Glomerular endothelial cell (primary cell): ENCODE measurements at regions not wholly inside any gene's neighbourhood (a gene's known extent, or its start where the extent isn't known, plus 50 kb on each side); places are given as distances from the start of the nearest gene placed in this dataset.

Experiments
- DNase-seq: peaks from one replicate; pipeline ENCODE4 v3.0.0-alpha.2; 2011; ENCODE audit warnings: low read depth, low spot score; ENCODE audit errors: extremely low read depth

DNA sequence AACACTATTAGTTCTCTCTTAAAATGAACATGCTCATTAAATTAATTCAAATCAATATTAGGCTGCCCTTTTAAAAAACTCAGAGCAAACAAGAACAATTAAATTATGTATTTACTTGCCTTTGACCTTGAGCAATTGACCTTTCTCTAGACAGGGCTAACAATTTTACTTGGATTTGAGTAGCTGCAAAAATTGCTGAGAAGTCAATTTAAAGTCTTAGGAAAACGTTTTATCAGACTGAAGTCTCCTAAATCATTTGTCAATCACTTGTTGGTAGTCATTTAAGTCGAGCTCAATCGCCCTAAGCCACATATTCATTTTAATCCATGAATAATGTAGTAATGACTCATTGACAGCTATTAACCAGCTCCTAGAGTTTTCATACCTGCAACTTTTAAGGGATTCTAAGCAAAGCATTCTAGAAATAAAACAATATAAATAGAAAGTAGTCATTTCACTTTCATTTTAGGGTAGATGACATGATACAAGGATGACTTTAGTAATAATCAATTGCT lies 84.9 kb upstream of the SEC61G start:
- DNase-seq: no peak

DNA sequence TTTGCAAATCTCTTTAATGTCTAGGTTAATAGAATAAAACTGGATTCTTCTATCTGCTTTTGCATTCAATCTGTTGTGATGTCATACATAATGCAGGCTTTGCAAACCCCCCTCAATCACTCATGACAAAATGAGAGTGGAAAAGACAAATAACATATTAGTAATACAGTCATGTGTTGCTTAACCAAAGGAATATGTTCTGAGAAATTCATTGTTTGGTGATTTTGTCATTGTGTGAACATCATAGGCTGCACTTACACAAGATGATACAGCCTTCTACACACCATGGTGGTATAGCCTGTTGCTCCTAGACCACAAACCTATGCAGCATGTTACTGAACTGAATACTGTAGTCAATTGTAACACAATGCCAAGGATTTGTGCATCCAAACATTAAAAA lies 87.3 kb upstream of the SEC61G start:
- no peak for DNase-seq

DNA sequence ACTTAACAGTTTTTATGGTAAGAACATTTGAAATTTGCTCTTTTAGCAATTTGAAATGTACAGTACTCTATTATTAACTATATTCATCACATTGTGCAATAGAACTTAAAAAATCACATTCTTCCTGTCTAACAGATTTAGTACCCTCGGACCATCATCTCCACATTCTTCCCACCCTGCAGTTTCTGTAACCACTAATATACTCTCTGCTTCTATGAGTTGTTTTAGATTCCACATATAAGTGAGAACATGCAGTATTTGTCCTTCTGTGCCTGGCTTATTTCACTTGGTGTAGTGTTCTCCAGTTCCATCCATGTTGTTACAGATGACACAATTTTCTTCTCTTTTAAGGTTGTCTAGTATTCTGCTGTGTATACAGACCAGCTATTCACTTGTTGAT lies 88.9 kb upstream of the SEC61G start:
- no peak for DNase-seq

DNA sequence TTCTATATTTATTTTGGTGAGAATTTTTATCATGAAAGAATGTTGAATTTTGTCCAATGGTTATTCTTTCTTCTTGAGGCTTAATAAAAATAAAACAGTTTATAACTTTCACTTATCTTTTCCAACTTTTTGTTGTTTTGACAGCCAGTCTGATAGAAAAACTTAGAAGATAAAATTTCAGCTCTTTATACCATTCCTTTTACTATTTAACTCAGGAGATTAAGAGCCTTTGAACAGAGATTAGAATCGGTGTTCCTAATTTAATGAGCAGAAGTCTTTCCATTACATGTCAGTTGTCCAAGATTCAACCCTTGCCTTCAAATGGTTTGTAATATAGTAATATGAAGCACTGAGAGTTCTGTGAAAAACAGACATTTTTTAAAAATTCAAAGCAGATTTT lies 97.8 kb upstream of the SEC61G start:
- DNase-seq: no peak

DNA sequence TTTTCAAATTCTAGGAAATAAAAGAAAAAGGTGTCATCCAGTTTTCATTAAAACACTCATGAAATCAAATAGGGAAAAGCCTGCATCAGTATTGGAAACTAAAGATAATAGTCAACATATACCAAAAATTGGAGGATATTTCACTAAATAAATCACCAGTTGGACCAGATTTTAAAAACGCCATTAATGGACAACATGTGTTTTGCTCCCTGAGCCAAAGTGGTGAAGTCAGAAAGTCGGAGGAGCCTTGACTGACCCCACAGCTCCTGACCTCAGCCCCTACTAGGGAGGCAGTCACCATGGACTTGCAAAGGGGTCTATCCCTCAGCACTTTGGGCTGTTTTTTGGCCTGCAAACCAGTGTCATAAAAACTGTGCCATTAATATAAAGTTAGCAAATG lies 98.3 kb upstream of the SEC61G start:
- no peak for DNase-seq

DNA sequence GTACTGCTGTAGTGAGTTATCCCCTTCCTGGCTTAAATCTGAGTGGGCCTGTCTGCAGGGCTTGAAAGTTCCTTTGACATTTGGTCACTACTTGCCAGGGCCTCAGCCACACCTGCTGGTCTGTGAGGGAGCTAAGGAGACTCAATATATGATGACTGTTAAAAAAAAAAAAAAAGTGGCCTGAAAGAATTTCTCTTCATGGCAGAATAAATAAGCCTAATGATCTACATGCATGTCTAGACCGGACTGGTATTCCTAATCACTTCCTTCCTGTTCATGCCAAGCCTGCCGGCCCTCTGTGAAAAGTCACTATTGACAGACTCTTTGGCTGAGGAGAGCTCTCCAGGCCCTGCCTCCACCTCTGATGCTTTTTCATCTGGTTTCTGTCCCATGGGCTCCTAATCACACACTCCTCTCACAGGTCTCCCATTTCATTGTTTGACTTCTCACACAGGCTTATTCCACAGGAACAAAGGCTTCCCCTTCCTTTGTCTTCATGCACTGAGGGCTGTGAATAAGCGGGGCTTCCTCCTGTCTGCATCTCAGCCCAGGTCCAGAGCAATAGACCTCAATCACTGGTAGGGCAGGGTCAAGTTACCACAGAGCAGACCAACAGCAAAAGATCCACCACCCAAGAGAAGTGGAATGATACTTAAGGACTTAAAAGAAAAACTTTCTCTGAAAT lies 99.1 kb upstream of the SEC61G start:
- no peak for DNase-seq

DNA sequence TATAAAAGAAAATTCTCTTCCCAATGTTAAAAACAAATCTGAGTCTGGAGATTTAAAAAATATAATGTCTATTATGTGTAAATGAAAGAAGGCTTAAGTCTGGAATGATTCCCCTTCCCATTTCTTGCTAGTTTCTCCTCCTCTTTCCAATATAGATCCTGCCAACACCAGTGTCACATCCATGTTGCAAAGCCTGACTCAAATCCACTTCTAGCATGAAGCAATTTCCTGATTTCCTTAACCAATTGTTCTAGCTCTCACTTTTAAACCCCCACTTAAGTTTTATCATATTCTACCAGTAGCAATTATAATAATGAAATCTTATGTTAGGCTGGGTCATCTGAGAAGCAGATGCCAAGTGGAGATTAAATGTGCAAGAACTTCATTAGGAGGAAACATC lies 100.1 kb upstream of the SEC61G start:
- no peak for DNase-seq

DNA sequence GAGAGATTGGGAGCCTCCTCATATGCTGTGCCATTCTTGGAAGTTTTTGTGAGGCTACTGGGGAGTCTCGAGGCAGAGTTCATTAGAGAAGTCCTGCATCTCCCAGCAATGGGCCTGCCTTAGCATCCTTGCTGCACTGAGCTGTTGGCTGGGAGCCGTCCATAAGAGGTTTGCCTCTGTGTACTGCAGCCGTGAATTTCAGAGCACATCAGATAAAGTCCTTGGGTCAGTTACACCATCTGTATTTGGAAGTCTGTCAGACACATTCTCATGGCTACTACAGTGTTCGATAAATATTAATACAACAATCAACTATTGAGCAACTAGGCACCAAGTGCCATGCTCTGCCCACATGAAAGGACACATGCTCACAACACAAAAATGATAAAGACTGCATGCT lies 100.5 kb upstream of the SEC61G start:
- DNase-seq: no peak

DNA sequence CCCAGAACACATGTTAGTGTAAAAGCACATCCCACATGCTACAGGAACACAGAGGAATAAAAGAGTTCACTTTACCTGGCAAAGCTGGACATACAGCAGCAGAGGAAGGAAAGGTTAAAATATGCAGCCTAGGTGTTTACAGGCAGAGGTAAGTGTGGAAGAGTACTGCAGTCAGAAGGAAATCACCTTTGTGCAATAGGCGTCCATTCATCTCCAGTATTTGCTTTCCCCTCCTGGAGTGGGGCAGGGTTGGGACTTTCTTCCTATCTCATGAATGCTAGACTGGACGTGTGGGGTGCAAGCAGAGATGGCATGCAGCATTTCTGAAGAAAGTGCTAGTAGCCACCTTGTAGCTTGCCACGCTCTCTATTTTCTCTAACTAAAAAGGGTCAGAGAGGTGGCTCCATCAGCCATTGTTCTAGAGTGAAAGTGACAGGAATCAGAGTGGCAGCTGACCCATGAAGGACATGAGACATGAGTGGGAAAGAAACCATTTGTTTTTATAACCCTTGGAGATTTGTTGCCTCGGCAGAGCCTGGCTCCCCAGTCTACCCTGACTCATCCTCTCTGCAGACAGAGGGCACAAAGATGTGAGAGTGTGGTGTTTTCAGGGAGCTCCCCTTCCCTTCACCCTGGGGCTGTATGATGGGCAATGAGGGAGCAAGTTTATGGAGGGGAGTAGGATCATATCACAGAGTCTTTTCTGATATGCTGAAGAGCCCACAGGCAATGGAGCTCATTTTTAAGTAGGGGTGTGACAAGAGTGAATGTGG lies 101.2 kb upstream of the SEC61G start:
- DNase-seq: no peak

DNA sequence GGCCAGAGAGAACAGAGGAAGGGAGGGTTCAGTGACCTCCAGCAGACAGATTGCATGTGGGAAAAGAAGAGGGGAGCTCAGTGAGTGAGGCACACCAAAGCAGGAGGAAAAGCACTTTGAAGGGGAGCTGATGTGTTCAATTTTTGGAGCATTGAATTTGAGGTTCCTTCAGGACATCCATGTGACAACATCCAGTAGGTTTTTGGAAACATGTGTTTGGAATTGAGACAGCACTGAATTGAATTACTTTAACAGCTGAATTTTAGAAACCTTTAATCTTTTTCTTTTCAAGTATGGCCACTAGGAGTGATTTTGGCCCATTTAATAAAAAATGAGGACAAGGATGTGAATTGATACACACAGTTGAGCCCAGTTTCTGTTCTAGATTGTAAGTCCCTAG lies 101.8 kb upstream of the SEC61G start:
- no peak for DNase-seq

DNA sequence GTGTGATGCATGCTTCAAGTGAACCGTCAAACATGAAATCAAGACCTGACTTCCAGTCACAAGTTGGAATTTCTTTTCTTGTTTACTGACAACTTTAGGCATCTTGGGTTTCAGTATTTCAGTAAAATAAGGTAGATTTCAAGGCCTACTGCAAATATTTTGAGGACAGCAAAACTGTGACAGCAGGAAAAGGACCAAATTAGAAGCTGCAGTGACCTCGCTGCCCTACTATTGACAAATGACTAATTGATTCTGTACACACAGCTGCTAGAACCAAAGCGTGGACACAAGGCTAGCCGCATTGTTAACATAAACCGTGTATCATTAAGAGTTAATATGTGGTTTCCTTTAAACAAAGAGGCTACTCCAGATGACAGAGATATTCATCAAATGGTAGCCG lies 105.7 kb upstream of the SEC61G start:
- DNase-seq: no peak

DNA sequence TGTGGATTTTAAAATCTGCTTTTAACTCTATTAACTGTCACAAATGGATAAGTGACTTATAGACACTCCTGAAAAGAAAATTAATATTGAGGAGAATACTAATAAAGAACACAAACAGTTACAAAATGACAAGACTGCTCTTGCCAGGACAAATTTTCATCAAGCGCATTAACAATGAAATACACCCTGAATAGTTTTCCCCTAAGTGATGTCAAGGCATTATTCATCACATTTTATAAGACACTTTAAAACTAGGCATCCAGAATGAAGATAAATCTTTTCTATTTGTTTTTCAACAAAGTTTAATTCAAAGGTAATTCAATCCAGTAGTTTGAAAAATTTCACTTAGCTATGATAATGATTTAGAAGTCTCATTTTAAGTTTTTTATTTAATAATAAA lies 110.5 kb upstream of the SEC61G start:
- DNase-seq: no peak

DNA sequence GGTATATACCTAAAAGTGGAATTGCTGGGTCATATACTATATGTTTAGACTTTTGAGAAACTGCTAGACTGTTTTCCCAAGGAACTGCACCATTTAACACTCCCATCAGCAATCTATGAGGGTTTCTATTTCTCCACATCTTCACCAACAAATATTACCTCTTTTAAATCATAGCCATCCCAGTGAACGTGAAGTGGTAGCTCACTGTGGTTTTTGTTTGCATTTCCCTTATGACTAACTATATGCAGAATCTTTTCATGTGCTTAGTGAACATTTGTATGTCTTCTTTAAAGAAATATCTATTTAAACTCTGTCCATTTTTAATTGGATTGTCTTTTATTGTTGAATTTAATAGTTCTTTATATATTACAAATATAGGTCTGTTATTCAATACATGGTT lies 115.8 kb upstream of the SEC61G start:
- no peak for DNase-seq

DNA sequence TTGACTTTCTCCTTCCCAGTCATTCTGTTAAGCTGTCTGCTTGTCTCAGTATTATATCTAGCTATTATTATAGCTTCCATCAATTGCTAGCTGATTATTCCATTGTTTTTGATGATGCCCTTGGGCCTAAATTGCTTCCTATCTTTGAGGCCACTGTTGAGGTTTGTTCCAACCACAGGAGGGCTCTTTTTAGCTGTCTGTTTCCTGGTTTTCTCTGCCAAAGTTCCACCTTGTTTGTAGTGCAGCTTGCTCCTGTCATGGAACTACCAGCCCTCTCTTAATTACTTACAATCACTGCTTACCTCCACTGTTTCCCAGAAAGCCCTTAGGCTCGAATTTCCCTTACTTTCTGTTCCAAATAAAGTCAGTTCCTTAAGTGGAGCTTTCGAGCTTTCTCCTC lies 118.7 kb upstream of the SEC61G start:
- DNase-seq: no peak

DNA sequence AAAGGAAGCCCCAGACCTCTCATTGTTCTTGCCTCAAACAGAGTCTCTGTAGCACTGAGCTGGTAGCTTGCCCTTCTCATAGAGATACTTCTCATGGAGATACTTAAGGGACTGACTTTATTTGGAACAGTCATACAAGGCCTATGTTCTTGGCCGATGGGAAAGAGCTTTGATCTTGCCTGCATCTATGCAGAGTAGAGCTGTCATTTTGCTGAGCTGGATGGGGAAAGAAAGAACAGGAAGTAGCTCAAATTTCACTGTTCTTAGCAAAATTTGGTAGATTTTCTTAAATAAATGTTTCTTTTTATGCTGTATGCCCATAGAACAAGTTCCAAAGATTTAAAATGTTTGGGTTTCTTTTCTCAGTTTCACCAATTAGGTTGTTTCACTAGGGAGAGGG lies 119.3 kb upstream of the SEC61G start:
- DNase-seq: no peak

DNA sequence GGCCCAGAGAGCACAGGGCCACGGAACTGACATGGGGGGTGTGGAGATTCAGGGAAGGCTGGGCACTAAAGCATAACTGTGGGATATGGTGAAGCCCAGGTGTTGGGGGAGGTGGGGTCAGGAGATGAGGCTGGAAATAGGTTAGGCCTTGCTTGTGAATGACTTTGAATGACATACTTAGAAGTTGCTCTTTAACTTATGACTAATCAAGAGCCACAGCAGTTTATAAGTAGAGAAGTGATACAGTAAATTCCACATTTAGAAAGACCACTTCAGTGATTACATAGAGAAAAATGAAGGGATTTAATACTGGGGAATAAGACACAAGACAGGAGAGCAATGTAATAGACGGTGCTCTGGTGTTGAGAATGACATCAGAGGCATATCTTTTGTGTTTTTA lies 120.8 kb upstream of the SEC61G start:
- DNase-seq: no peak

DNA sequence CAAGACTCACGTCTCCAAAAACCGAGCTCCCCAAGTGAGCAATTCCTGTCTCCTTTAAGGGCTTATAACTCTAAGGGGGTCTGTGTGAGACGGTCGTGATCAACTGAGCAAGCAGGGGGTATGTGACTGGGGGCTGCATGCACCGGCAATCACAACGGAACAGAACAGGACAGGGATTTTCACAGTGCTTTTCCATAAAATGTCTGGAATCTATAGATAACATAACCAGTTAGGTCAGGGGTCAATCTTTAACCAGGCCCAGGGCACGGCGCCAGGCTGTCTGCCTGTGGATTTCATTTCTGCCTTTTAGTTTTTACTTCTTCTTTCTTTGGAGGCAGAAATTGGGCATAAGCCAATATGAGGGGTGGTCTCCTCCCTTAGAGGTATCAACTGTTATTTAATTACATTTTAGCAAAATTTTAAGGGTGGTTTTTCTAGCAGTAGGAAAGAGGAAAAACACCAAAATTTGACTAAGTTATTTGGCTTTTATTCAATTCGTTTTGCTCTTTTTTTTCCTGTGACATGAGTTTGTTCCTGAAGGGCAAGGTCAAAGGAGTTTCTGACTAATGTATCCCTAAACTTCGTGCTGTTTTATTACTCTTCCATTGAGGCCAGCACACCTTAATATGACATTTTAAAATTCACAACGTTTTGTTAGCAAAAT lies 121.4 kb upstream of the SEC61G start:
- no peak for DNase-seq

DNA sequence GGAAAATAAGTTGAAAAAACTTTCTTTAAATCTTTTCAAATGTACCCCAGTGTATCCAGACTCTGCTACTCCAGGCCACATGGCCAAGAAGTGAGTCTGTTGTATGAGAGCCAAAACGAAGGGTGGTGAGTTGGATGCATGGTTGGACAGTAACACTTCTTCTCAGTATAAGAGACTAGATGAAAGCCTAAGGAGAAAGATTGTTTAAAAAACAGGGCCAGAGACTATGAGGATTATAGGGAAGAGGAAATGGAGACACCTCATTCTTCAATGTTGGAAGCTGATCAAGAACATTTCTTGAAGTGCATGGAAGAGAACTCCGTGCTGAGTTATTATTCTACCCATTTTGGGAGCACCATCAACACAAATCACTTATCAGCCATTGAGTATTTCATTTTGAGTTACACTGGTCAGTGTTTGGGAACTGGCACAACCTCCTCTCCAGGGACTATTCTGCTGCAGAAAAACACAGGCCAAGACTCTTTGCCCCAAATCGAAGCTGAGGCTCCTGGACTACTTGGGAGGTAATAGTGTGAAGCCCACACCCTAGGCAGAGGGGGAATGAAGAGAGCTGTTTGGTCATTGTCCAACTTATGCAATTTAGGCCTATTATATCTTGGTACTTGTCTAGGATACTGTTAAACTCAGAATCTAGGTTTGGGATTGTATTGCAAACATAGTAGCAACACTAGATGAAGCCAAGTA lies 123.0 kb upstream of the SEC61G start:
- DNase-seq: no peak

DNA sequence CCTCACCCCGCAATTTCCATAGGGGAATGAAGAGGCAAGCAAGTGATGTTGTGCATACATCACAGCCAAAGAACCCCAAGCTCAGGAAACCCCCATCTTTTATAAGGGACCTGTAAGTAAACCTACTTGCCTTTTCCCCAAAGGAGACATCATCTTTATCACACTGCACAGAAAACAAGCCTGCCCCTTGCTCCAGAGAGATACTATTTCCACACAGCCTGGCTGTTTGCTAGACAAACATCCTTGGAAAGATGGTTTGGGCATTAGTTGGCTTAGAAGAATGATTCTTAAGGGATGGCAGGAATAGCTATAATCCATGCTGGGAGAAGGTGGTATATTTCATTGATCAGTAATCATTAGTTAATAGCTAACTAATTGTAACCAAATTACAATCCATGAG lies 123.7 kb upstream of the SEC61G start:
- DNase-seq: no peak

DNA sequence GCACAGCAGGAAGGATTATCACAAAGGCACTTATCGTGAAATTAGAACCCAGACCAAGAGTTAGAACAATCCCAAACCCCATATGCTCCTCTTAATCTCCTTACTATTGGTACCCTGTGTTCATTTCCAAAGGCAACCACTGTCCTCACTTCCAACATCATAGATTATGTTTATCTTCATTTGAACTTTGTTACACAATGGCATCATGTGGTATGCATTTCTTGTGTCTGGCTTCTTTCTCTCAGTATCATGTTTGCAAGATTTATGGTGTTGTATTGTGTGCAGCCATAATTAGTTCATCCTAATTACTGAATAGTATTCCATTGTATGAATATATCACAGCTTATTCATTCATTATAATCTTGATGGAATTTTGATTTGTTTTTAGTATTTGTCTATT lies 124.6 kb upstream of the SEC61G start:
- no peak for DNase-seq

DNA sequence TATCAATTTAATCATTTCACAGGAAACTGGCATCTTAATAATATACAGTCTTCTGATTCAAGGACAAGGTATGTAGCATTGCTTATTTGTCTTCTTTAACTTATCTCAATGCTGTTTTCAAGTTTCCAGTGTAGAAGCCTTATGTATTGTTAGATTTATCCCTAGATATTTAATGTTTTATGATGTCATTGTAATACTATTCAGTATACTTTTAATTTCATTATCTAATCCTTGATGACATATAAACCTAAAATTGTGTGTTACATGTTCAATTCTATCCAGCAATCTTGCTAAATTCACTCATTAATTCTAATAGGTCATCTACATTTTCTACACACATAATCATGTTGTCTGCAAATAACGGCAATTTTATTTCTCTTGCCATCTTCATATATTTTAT lies 126.3 kb upstream of the SEC61G start:
- DNase-seq: no peak
